ENCODE measurements at regions not wholly inside any gene's neighbourhood (a gene's known extent, or its start where the extent isn't known, plus 50 kb on each side); places are given as distances from the start of the nearest gene placed in this dataset.

GRCh38 chr11:112822478-112823274, 138.5 kb upstream of the NCAM1 start:
- no peak for DNase-seq (ENCODE audit: low read depth)

- DNase-seq (ENCODE audit: low read depth) = no peak
Observed at GRCh38 chr11:112826026-112826425, 135.2 kb upstream of the NCAM1 start.

GRCh38 chr11:112826788-112827187, 134.4 kb upstream of the NCAM1 start:
- no peak for DNase-seq (ENCODE audit: low read depth)

- DNase-seq (ENCODE audit: low read depth) = no peak
Observed at GRCh38 chr11:112828421-112828820, 132.8 kb upstream of the NCAM1 start.

DNA sequence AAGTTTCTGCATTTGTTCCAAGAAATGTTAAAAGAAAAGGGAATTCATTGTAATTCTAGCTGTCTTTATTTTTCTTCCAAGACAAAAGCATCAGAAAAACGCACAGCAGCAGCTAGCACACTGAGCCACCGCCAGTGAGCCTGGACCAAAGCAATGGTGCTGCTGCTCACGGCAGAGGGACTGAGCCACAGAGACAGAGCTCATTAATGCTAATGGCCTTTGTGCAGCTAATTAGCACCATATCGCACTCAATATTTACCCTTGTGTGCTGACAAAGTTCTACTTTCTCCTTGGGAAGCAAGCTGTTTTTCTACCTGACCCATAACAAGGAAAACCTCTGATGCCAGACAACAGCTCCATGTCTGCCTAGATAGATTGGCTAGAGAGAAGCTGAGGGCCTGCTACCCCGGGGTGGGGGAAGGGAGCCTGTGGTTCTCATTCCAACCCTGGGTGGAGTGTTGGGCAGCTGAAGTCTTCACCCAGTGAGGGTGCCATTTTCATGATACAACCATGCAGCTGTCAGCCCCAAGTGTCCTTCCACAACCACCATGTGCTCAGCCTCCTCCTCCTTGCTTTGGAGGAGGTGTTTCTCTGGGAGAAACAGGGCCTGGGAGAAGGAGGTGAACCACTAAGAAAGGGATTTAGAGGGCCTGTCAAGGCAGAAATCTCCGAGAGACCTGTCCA, 131.1 kb upstream of the NCAM1 start:
- no peak for DNase-seq (ENCODE audit: low read depth)

- no peak for DNase-seq (ENCODE audit: low read depth)
Observed at GRCh38 chr11:112831041-112831440, 130.2 kb upstream of the NCAM1 start.

DNA sequence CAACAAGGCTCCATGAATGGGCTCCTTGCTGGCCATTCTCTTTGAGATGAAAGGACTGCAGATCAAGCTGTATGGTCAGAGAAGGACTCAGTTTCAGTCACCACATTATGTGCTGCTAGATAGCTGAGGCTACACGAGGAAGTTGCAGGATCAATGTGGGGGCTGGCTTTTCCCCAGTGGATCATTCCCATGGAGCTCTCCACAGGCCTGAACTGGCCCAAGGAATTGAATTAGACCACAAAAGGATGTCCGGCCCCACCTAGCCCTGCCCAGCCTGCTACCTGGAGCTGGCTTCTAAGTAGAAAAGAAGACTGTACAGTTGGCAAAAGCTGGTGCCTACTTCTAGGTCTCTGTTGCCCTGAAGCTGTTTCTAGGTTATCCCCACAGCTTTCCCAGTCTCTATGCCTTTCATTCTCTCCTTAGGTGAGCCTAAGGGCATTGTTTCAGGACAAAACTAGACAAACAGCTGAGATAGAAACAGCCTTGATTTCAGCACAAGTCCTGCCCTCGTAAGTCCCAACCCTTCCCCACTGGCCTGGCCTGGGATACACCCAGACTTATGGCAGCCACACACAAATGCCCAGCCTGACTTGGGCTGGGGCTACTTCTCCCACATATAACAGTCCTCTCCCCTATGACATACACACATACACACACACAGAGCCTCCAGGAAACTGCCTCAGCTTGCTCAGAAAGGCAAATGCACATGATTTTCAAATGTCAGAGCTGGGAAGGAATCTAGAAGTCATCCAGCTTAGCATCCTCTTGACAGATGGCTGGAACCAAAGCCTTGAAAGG, 129.1 kb upstream of the NCAM1 start:
- no peak for DNase-seq (ENCODE audit: low read depth)

DNA sequence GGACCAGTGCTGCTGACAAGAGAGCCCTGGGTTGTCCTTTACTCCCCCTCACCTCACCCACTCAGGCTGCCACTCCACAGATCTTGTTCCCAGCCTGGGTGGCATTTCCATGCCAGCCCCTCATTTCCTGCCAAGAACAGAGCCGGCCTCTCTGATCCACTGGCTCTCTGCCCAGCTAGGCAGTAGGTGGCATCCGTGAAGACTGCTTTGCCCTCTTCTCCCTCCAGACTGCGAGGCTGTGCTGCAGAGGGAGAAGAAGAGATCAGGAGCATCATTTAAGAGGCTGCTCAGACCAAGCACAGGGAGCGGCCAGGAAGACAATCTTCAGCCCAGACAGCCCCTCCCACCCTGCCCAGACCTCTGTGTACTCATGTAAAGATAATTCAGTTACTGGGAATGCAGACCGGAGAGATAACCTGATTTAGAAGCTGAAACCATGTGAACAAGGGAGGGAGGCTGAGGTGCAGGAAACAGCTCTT, 126.9 kb upstream of the NCAM1 start:
- no peak for DNase-seq (ENCODE audit: low read depth)

DNA sequence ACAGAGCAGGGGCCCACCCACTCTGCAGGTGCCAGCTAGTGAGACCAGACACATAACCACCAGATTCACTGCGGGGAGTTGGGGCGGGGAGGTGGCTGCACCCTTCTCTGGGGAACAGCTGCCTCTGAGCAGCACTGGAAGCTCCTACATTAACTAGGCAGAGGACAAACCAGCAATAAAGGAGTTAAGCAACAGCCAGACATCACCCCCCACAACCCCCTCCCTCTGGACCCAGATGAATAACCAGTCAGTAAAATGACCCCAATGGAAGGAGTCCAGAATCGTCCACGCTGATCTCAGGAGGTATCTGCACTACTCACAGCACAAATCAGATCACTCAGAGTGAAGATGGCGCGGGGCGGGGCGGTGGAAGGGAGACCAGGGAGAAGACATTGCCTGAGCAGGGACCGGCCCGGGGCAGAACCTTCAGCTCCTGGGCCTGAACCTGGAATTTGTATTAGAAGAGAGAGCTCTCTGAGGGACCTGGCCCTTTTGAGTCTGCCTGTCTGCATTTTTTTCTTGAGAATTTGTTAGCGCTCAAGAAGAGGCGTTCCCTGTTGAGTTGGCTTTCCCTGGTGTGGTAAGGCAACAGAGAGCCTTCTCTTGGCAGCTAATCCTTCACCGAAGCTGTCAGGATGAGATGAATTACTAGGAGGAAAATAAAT, 125.5 kb upstream of the NCAM1 start:
- no peak for DNase-seq (ENCODE audit: low read depth)

- DNase-seq (ENCODE audit: low read depth) = no peak
Observed at GRCh38 chr11:112836256-112836602, 125.0 kb upstream of the NCAM1 start.

DNA sequence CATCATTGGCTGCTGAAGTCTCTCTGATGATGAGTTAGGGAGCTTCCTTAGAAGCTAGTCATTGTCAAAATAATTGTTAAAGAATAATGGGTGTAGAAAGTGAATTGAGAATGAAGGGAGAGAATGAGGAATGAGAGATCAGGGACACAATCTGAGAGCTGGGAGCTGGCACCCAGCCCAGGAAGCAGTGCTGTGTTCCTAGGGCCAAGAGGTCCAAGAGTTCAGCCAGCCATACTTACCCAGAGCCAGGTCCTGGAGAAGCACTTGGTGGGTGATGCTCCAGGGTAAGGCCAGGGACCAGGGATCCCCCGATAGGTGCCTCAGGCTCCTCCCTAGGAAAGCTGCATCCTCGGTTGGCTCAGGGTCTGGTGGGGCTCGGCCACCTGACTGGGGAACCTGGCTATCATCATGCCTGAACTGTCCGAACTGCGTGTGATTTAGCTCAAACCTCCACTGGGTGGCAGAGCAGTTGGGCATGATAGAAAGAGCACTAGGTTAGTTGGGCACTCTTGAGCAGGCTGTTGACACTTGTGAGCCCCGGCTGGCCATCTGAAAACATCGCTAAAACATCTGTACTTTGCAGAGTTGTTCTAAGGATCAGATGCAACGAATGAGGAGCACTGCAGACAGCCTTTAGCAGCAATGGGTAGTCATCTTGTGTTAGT, 123.9 kb upstream of the NCAM1 start:
- DNase-seq (ENCODE audit: low read depth) = no peak

- no peak for DNase-seq (ENCODE audit: low read depth)
Observed at GRCh38 chr11:112839051-112839450, 122.2 kb upstream of the NCAM1 start.

- no peak for DNase-seq (ENCODE audit: low read depth)
Observed at GRCh38 chr11:112841729-112842128, 119.5 kb upstream of the NCAM1 start.

DNA sequence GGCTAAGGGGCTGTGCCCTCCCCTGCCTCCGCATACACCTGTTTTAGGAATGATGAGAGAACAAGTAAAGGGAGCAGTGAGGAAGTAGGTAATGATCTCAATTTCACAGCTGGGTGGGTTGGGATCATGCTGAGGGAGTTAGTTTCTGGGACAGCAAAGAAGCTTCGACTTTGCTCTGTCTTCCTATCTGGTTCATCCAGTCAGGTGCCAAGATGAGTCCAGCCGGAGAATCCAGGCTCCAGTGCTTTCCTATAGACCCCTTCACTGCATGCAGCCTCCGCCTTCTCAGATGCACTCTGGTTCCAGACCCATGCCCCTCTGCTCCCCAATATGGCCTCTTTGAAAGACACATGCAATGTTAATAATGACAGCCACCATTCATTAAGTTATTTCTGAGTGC, 119.1 kb upstream of the NCAM1 start:
- DNase-seq (ENCODE audit: low read depth) = no peak

DNA sequence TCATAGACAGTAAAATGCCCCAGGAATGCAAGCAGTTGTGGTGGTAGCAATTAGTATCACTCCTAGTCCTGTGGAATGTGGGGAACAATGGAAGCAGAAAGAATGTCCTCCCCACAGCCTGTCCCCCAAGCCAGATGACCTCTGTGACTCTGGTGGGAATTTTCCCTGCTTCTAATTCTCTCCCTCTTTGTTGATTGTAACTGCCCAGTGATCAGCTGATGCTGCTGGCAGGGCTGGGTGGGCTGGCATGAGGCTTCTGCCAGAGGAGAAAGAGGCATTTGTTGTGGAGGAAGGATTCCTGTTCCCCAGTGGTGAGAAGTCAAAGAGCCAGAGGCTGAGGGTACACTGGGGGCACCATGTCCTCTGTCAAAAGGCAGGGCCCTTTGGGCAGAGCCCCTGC, 116.7 kb upstream of the NCAM1 start:
- DNase-seq (ENCODE audit: low read depth) = no peak

DNA sequence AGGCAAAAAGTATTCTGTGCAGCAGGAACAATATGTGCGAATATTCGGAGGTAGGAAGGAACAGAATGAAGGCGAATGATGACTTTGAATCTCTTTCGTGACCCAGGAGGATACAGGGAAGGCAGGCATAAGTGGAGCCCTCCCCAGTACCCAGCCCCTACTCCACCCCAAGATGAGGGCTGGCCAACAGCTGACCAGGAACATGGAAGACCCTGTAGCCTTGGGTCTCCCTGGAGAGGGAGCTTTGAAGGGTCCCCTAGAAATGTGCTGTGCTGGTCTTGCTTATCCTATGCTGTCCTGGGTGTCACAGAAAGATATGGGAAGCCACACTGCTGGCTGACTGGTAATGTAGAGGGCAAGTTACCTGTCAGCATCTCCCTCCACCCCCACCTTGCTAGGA, 113.7 kb upstream of the NCAM1 start:
- no peak for DNase-seq (ENCODE audit: low read depth)

GRCh38 chr11:112852143-112852866, 108.9 kb upstream of the NCAM1 start:
- DNase-seq (ENCODE audit: low read depth) = no peak

GRCh38 chr11:112856133-112856532, 105.1 kb upstream of the NCAM1 start:
- DNase-seq (ENCODE audit: low read depth) = no peak

- no peak for DNase-seq (ENCODE audit: low read depth)
Observed at GRCh38 chr11:112856591-112856990, 104.6 kb upstream of the NCAM1 start.

DNA sequence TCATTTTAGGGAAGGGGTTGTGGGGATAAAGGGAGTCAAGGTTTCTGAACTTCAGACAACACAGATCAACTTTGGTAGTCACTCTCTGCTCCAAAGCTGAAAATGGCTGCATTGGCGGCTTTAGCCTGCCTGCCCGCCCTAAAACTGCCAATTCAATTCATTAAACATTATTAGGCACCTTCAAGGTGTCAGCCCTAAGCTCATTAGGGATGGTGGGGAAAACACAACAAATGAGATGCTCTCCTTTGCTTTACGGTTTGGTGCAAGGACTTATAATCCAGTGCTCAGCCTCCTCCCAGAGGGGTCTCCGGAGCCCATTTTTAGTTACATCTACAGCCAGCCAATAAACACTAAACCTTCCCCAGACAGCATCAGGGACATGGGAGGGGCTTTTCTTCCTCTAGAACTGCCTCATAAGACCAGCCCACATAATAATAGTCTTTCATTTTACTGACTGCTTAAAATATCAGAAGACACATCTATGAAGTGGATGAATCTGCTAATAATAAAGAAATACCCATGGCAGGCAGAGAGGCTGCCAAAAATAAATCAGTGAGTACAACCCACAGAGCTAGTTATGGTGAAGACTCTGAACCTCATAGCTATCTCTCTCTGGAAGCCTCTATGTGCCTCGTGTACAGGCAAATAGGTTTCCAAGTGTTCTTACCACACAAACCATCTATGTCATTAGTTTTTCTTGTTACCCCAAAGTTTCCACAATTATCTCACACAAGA, 102.8 kb upstream of the NCAM1 start:
- no peak for DNase-seq (ENCODE audit: low read depth)

Data from stimulated activated CD8-positive, alpha-beta memory T cell treated with anti-CD3 and anti-CD28 coated beads, Interleukin-15, amount 100 ng/mL, for 24 hours (primary cell).